GM21390 (cell line): ENCODE measurements at regions not wholly inside any gene's neighbourhood (a gene's known extent, or its start where the extent isn't known, plus 50 kb on each side); places are given as distances from the start of the nearest gene placed in this dataset.
A peak's percentile ranks its signal among the peaks of the same experiment; 100 is the strongest.

Source experiments
- ATAC-seq: cut with Tn5 transposase; IDR thresholded peaks from one replicate; pipeline ENCODE4 v1.9.1; 2021; ENCODE audit not compliant: unreplicated experiment

DNA sequence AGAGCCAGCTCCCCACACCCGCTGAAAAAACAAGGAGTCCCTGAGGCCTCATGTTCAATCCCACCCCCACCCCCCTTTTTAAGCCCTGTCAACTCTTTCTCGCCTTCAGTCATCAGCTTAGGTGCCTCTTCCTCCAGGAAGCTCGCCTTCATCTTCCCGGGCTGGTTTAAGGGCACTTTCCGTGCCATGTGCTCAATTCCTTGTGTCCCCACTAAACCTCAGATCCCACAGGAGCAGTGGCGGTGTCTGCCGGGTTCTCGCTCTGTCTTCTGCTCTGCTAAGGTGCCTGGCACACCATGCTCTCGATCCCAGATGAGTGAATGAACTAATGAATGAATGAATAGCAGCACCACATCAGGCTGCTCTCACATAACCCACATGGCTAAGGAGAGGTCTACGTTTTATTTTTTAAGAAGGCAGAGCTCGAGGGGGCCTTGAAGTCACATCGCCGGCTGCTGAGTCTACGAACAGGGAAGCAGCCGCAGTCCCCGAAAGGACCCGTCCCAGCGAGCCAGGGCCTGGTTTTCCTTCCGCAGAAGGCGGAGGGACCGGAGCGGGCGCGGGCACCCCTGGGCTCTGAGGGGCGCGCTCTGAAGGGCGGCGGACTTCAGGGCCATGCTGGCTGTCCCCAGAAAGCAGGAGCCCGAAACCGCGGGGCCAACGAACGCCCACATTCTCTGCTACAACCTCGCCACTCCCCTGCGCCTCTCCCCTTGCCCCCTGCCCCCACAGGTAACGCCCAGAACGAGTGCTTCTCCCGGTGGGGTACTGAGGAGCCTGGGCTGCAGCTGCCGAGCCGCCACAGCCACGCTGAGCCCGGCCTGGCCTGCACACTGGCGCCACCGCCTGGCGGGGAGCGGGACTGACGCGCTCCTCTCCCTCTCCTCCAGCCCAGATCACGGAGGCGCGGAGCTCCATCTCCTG, 73.4 kb upstream of the KCNMA1 start:
- ATAC-seq = peak; percentile 89

- no peak for ATAC-seq
Measured at GRCh38 chr10:77710081-77710551, 72.5 kb upstream of the KCNMA1 start.

DNA sequence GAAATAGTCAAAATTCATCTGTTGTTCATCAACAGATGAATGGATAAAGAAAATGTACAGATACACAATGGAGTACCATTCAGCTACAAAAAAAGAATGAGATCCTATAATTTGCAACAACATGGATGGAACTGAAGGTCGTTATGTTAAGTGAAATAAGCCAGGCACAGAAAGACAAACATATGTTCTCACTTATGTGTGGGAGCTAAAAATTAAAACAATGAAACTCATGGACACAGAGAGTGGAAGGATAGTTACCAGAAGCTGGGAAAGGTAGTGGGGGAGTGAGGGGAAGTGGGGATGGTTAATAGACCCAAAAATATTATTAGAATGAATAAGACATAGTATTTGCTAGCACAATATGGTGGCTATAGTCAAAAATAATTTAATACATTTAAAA, 70.0 kb upstream of the KCNMA1 start:
- no peak for ATAC-seq

- peak; percentile 65 for ATAC-seq
Measured at GRCh38 chr10:77702166-77702565, 64.6 kb upstream of the KCNMA1 start.

- no peak for ATAC-seq
Measured at GRCh38 chr10:77700086-77700485, 62.5 kb upstream of the KCNMA1 start.

GRCh38 chr10:77699080-77699645, 61.6 kb upstream of the KCNMA1 start:
- ATAC-seq = no peak

- no peak for ATAC-seq
Measured at GRCh38 chr10:77698267-77698931, 60.8 kb upstream of the KCNMA1 start.

DNA sequence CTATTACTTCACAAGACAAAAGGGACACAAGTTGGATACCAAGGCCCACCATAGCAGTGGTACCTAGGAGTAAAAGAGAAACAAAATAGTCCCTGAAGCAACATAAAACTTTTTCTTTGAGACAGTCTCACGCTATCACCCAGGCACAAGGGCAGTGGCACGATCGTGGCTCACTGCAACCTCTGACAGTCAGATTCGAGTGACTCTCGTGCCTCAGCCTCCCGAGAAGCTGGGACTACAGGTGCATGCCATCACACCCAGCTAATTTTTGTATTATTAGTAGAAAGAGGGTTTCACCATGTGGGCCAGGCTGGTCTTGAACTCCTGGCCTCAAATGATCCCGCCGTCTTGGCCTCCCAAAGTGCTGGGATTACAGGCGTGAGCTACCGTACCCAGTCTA, 59.0 kb upstream of the KCNMA1 start:
- no peak for ATAC-seq

- ATAC-seq = no peak
Measured at GRCh38 chr10:77695186-77695585, 57.6 kb upstream of the KCNMA1 start.

GRCh38 chr10:77692782-77693181, 55.2 kb upstream of the KCNMA1 start:
- no peak for ATAC-seq

GRCh38 chr10:77689339-77689738, 51.7 kb upstream of the KCNMA1 start:
- ATAC-seq = no peak

GRCh38 chr10:77687621-77688020, 50.0 kb upstream of the KCNMA1 start:
- no peak for ATAC-seq
